PC-9 (cell line): ENCODE measurements at regions not wholly inside any gene's neighbourhood (a gene's known extent, or its start where the extent isn't known, plus 50 kb on each side); places are given as distances from the start of the nearest gene placed in this dataset.

ENCODE experiments used
- BruUV-seq: library from RNA; stranded (reverse); fragments of 400-500 nt; replicated peaks from 2 replicates; lab custom pipeline; 2021; lab: Mats Ljungman, UMichigan
- CTCF ChIA-PET: fragments of 300-600 bp; sonication (Branson Sonifier 250); formaldehyde crosslinking; loops from one replicate; lab custom pipeline; 2022; ENCODE audit warnings: antibody characterized with exemption; lab: Charles Lee
- POLR2A ChIA-PET: fragments of 300-600 bp; sonication (Branson Sonifier 250); formaldehyde crosslinking; loops from one replicate; lab custom pipeline; 2022; ENCODE audit warnings: antibody characterized with exemption; ENCODE audit not compliant: unreplicated experiment; lab: Charles Lee
- DNase-seq, 2 experiments: peaks; one replicate each; pipeline versions ENCODE4 v3.0.0 to v3.0.0-alpha.2; 2015 to 2022; ENCODE audit warnings: mixed read lengths in 1 of 2
- H2AFZ ChIP-seq: fragments of 200-600 bp; sonication (generic); 2 replicates; pipeline ENCODE4 v1.8.1; 2017; ENCODE audit warnings: antibody characterized with exemption
- H3F3A ChIP-seq: fragments of 200-600 bp; sonication (generic); 2 replicates; pipeline ENCODE4 v1.8.1; 2017; ENCODE audit warnings: antibody characterized with exemption, mild to moderate bottlenecking, low read depth; ENCODE audit not compliant: insufficient read depth
- H3K27ac ChIP-seq: fragments of 200-600 bp; sonication (generic); 2 replicates; pipeline ENCODE4 v1.6.1; 2016; ENCODE audit warnings: mixed run types
- H3K27me3 ChIP-seq: fragments of 200-600 bp; sonication (generic); 2 replicates; pipeline ENCODE4 v1.6.1; 2016; ENCODE audit warnings: low read depth, mixed run types; ENCODE audit not compliant: insufficient read depth
- H3K36me3 ChIP-seq: fragments of 200-600 bp; sonication (generic); 2 replicates; pipeline ENCODE4 v1.6.1; 2016; ENCODE audit warnings: low read depth, mixed run types
- H3K4me1 ChIP-seq: fragments of 200-600 bp; sonication (generic); replicated peaks from 2 replicates; pipeline ENCODE4 v1.6.1; 2016; ENCODE audit warnings: mixed run types; ENCODE audit not compliant: insufficient read depth
- H3K4me2 ChIP-seq: fragments of 200-600 bp; sonication (generic); 2 replicates; pipeline ENCODE4 v1.6.1; 2017; ENCODE audit warnings: mixed run types
- H3K4me3 ChIP-seq: fragments of 200-600 bp; sonication (generic); 2 replicates; pipeline ENCODE4 v1.6.1; 2016; ENCODE audit warnings: mixed run types
- H3K79me2 ChIP-seq: fragments of 200-600 bp; sonication (generic); 2 replicates; pipeline ENCODE4 v1.6.1; 2017; ENCODE audit warnings: low read depth, mixed run types
- H3K9me2 ChIP-seq: fragments of 200-600 bp; sonication (generic); 2 replicates; pipeline ENCODE4 v1.8.1; 2017; ENCODE audit warnings: mild to moderate bottlenecking; ENCODE audit not compliant: insufficient read depth
- H3K9me3 ChIP-seq: fragments of 200-600 bp; sonication (generic); 2 replicates; pipeline ENCODE4 v1.8.1; 2016; ENCODE audit warnings: low read depth; ENCODE audit not compliant: insufficient read depth
- H4K20me1 ChIP-seq: fragments of 200-600 bp; sonication (generic); 2 replicates; pipeline ENCODE4 v1.8.1; 2017; ENCODE audit not compliant: insufficient read depth
- EZH2 ChIP-seq: fragments of 200-600 bp; sonication (generic); IDR thresholded peaks from 2 replicates; pipeline ENCODE4 v1.8.0; 2017; ENCODE audit warnings: antibody characterized with exemption, low read depth
- intact Hi-C: fragments of 100-400 bp; cut with micrococcal nuclease; formaldehyde crosslinking; loops from one replicate; pipeline ENCODE4 v1.10.0; 2022; ENCODE audit not compliant: unreplicated experiment
- TF ChIP-seq, protein P1 (sequence below): fragments of 200-600 bp; sonication (generic); conservative IDR thresholded peaks from 2 replicates; pipeline ENCODE4 v1.6.1; 2017; ENCODE audit warnings: mixed run types, antibody characterized with exemption, mild to moderate bottlenecking, moderate library complexity

- CTCF ChIA-PET = no interaction called here
- TF ChIP-seq EZH2 = no peak
- TF ChIP-seq, protein P1, sequence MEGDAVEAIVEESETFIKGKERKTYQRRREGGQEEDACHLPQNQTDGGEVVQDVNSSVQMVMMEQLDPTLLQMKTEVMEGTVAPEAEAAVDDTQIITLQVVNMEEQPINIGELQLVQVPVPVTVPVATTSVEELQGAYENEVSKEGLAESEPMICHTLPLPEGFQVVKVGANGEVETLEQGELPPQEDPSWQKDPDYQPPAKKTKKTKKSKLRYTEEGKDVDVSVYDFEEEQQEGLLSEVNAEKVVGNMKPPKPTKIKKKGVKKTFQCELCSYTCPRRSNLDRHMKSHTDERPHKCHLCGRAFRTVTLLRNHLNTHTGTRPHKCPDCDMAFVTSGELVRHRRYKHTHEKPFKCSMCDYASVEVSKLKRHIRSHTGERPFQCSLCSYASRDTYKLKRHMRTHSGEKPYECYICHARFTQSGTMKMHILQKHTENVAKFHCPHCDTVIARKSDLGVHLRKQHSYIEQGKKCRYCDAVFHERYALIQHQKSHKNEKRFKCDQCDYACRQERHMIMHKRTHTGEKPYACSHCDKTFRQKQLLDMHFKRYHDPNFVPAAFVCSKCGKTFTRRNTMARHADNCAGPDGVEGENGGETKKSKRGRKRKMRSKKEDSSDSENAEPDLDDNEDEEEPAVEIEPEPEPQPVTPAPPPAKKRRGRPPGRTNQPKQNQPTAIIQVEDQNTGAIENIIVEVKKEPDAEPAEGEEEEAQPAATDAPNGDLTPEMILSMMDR = no peak
- Histone ChIP-seq H2AFZ (no peak overlapping the region), H4K20me1 (no peaks in the 10 kb centered on the region), H3K27ac (no peak overlapping the region), H3K36me3 (no peaks in the 10 kb centered on the region), H3K4me1 (no peaks in the 10 kb centered on the region), H3K4me2 (no peak overlapping the region), H3K4me3 (no peak overlapping the region), H3K9me2 (no peaks in the 10 kb centered on the region), H3K27me3 (peaks cover 91% of the 10 kb centered on the region), H3F3A (no peaks in the 10 kb centered on the region), H3K9me3 (no peaks in the 10 kb centered on the region), H3K79me2 (no peaks in the 10 kb centered on the region)
- no TSS peak for BruUV-seq
- DNase-seq = no peak
- intact Hi-C loops = no loop called here
- POLR2A ChIA-PET = no interaction called here
Observed at GRCh38 chr1:204819495-204819894, 51.2 kb upstream of the NFASC start.
